H1 (cell line): ENCODE measurements at regions not wholly inside any gene's neighbourhood (a gene's known extent, or its start where the extent isn't known, plus 50 kb on each side); places are given as distances from the start of the nearest gene placed in this dataset.

Experiments used
- ATF2 ChIP-seq: IDR thresholded peaks from 2 replicates; pipeline ENCODE4 v1.6.1; 2012; ENCODE audit warnings: low read length, inconsistent platforms
- CBX8 ChIP-seq: fragments of 300-800, 300-1000 bp; sonication (generic); IDR thresholded peaks from 2 replicates; pipeline ENCODE4 v1.7.1; 2016; ENCODE audit warnings: low read depth, low read length, borderline replicate concordance
- CTBP2 ChIP-seq: IDR thresholded peaks from 2 replicates; pipeline ENCODE4 v1.7.0; 2011; ENCODE audit warnings: borderline replicate concordance, mild to moderate bottlenecking, moderate library complexity, mixed read lengths, low read length; ENCODE audit not compliant: insufficient read depth, insufficient read length
- JUND ChIP-seq: IDR thresholded peaks from 2 replicates; pipeline ENCODE4 v1.6.1; 2011; ENCODE audit warnings: mild to moderate bottlenecking, improper control_type of control experiment, low read length
- KDM4A ChIP-seq: IDR thresholded peaks from one replicate; pipeline ENCODE4 v1.7.1; 2012; ENCODE audit warnings: low read depth, mild to moderate bottlenecking, moderate library complexity, low read length, inconsistent platforms; ENCODE audit not compliant: severe bottlenecking

GRCh38 chr22:48250286-48250895 lies 1487.9 kb downstream of the TBC1D22A start (continued):
- TF ChIP-seq ATF2 (no peak), KDM4A (no peak), CBX8 (no peak), CTBP2 (no peak), JUND (no peak)
